ENCODE measurements at regions not wholly inside any gene's neighbourhood (a gene's known extent, or its start where the extent isn't known, plus 50 kb on each side); places are given as distances from the start of the nearest gene placed in this dataset.
A peak's percentile ranks its signal among the peaks of the same experiment; 100 is the strongest.

GRCh38 chr15:38071211-38071972 is 137.0 kb downstream of the TMCO5A start:
- FAIRE-seq (no peak), ATAC-seq (no peak), DNase-seq (ENCODE audit: low read depth in 1 of 2, low spot score in 1 of 2) (no peak)
- CTCF ChIA-PET, result interaction anchor here (1.2 to 1.4 kb wide), 2 partner anchors 27 to 68 kb away, joined by 3 to 5 read pairs; no protein-coding TSS in a partner anchor
- 94% methylated on average over 9 of the region's 11 CpGs for WGBS (ENCODE audit: missing lambda C conversion rate)
- Histone ChIP-seq H3K4me3 (no peak overlapping the region), H3K4me2 (no peak overlapping the region), H3K4me1 (peaks cover 25% of the 10 kb centered on the region), H3K27ac (no peak overlapping the region), H3K9me3 (no peaks in the 10 kb centered on the region)
- no peak for TF ChIP-seq RFX5 (IDR thresholded peaks at IDR 0.05)
- TF ChIP-seq RAD21 (conservative IDR thresholded peaks at IDR 0.05 in 1 of 2, IDR thresholded peaks at IDR 0.05 in 1 of 2), result no peak
- no peak for TF ChIP-seq HOXA7 (CRISPR knock-in tag; IDR thresholded peaks at IDR 0.05)
- TF ChIP-seq ZFP36 (IDR thresholded peaks at IDR 0.05; ENCODE audit: borderline replicate concordance, partially characterized antibody), result no peak
- TF ChIP-seq HDAC2 (IDR thresholded peaks at IDR 0.05), result no peak
- TF ChIP-seq NPAS2 (CRISPR knock-in tag; IDR thresholded peaks at IDR 0.05; ENCODE audit: borderline replicate concordance), result no peak
- TF ChIP-seq PBX3 (IDR thresholded peaks at IDR 0.05), result no peak
- POLR2A ChIA-PET, result no interaction called here

GRCh38 chr15:38072007-38072347 is 137.5 kb downstream of the TMCO5A start:
- peak overlapping the region; percentile 84 for H3K4me2 ChIP-seq
- POLR2A ChIA-PET, result interaction anchor here (0.7 to 1.9 kb wide), 3 partner anchors 180 to 281 kb away, joined by 3 to 52 read pairs (median 3); partner anchors contain the start of gene SPRED1
- 57% methylated on average over 6 of the region's 6 CpGs for WGBS (ENCODE audit: missing lambda C conversion rate)
- peak overlapping the region; percentile 84 to 88 for H3K27ac ChIP-seq
- H3K9me3 ChIP-seq, result no peaks in the 10 kb centered on the region
- TF ChIP-seq HOXB13 (CRISPR knock-in tag; IDR thresholded peaks at IDR 0.05; ENCODE audit: low read depth), result no peak
- no peak for TF ChIP-seq CHD4 (IDR thresholded peaks at IDR 0.05; ENCODE audit: borderline replicate concordance)
- TF ChIP-seq ZSCAN20 (CRISPR knock-in tag; IDR thresholded peaks at IDR 0.05), result no peak
- TF ChIP-seq ZNF302 (CRISPR knock-in tag; IDR thresholded peaks at IDR 0.05), result no peak
- TF ChIP-seq PHF8 (IDR thresholded peaks at IDR 0.05; ENCODE audit: borderline replicate concordance, low read depth), result no peak
- TF ChIP-seq MYC (IDR thresholded peaks at IDR 0.05; ENCODE audit: borderline replicate concordance, low read length), result no peak
- no peak for TF ChIP-seq TP53 (CRISPR knock-in tag; IDR thresholded peaks at IDR 0.05)
- TF ChIP-seq CTCF (IDR thresholded peaks at IDR 0.05), result no peak
- TF ChIP-seq RNF2 (IDR thresholded peaks at IDR 0.05; ENCODE audit: borderline replicate concordance, low read depth), result no peak
- TF ChIP-seq NPAS2 (CRISPR knock-in tag; IDR thresholded peaks at IDR 0.05; ENCODE audit: borderline replicate concordance), result no peak
- no peak for TF ChIP-seq RFX5 (IDR thresholded peaks at IDR 0.05)
- no peak for TF ChIP-seq KDM5A (IDR thresholded peaks at IDR 0.05)
- TF ChIP-seq SREBF2 (IDR thresholded peaks at IDR 0.05), result no peak
- no peak for TF ChIP-seq RARB (CRISPR knock-in tag; IDR thresholded peaks at IDR 0.05)
- TF ChIP-seq FOXS1 (CRISPR knock-in tag; IDR thresholded peaks at IDR 0.05), result no peak
- no peak for TF ChIP-seq RAD21 (conservative IDR thresholded peaks at IDR 0.05 in 1 of 2, IDR thresholded peaks at IDR 0.05 in 1 of 2)
- no peak for TF ChIP-seq USF2 (IDR thresholded peaks at IDR 0.05)
- H3K4me1 ChIP-seq, result peaks cover 25% of the 10 kb centered on the region
- H3K4me3 ChIP-seq, result peak overlapping the region; percentile 52
- CTCF ChIA-PET, result interaction anchor here (1.1 to 1.4 kb wide), 3 partner anchors 26 to 219 kb away, joined by 3 to 5 read pairs (median 3); no protein-coding TSS in a partner anchor
- no peak for ATAC-seq
- DNase-seq (ENCODE audit: low read depth in 1 of 2, low spot score in 1 of 2), result no peak
- FAIRE-seq, result no peak
